IMR-90 (cell line): ENCODE measurements at regions not wholly inside any gene's neighbourhood (a gene's known extent, or its start where the extent isn't known, plus 50 kb on each side); places are given as distances from the start of the nearest gene placed in this dataset.

Source experiments
- ATAC-seq: fragments of 200-7000 bp; cut with Tn5 transposase; 2 replicates; pipeline ENCODE4 v1.9.1; 2020; ENCODE audit warnings: low read depth, mild to moderate bottlenecking, moderate library complexity
- BruUV-seq: library from RNA; stranded (reverse); fragments of 400-500 nt; replicated peaks from 2 replicates; lab custom pipeline; 2021; lab: Mats Ljungman, UMichigan
- CTCF ChIA-PET: fragments of 300-600 bp; formaldehyde crosslinking; extraction: SDS; loops from one replicate; lab custom pipeline; 2021; ENCODE audit warnings: antibody characterized with exemption; lab: Yijun Ruan, JAX
- POLR2A ChIA-PET: fragments of 300-600 bp; sonication (Branson Sonifier 250); formaldehyde crosslinking; loops from one replicate; lab custom pipeline; 2022; ENCODE audit warnings: antibody characterized with exemption; ENCODE audit not compliant: unreplicated experiment; lab: Charles Lee
- DNase-seq: peaks from one replicate; pipeline ENCODE4 v3.0.0; 2013
- H2AFZ ChIP-seq: replicated peaks from 2 replicates; pipeline ENCODE3; 2013; ENCODE audit warnings: low read length, mild to moderate bottlenecking; ENCODE audit not compliant: poor library complexity
- H2AK5ac ChIP-seq: 2 replicates; pipeline ENCODE4 v1.6.1; 2013; ENCODE audit warnings: low read depth, low read length, inconsistent platforms
- H2AK9ac ChIP-seq: replicated peaks from 2 replicates; pipeline ENCODE3; 2013; ENCODE audit warnings: mild to moderate bottlenecking, low read depth, low read length, moderate library complexity; ENCODE audit not compliant: poor library complexity
- H2BK120ac ChIP-seq: 2 replicates; pipeline ENCODE4 v1.6.1; 2013; ENCODE audit warnings: low read depth, low read length, inconsistent platforms
- H2BK15ac ChIP-seq: 3 replicates; pipeline ENCODE4 v1.6.1; 2013; ENCODE audit warnings: low read depth, low read length, inconsistent platforms
- H2BK20ac ChIP-seq: 2 replicates; pipeline ENCODE4 v1.6.1; 2013; ENCODE audit warnings: low read depth, mild to moderate bottlenecking, inconsistent platforms, low read length, moderate library complexity
- H2BK5ac ChIP-seq: 2 replicates; pipeline ENCODE4 v1.6.1; 2013; ENCODE audit warnings: mild to moderate bottlenecking, low read depth, low read length, inconsistent platforms; ENCODE audit not compliant: poor library complexity, severe bottlenecking
- H3K14ac ChIP-seq: replicated peaks from 2 replicates; pipeline ENCODE4 v1.6.1; 2013; ENCODE audit warnings: low read depth, low read length, inconsistent platforms
- H3K18ac ChIP-seq: 2 replicates; pipeline ENCODE4 v1.6.1; 2013; ENCODE audit warnings: low read depth, low read length, control low read depth
- H3K23ac ChIP-seq: 2 replicates; pipeline ENCODE4 v1.6.1; 2013; ENCODE audit warnings: low read depth, low read length, inconsistent platforms
- H3K27ac ChIP-seq: 2 replicates; pipeline ENCODE4 v1.5.1; 2013; ENCODE audit warnings: mild to moderate bottlenecking, control low read depth, low read length; ENCODE audit not compliant: insufficient read depth
- H3K27me3 ChIP-seq: 2 replicates; pipeline ENCODE4 v1.6.1; 2013; ENCODE audit warnings: low read length; ENCODE audit not compliant: control insufficient read depth, insufficient read depth
- H3K36me3 ChIP-seq: 2 replicates; pipeline ENCODE4 v1.6.1; 2013; ENCODE audit warnings: low read length, mixed read lengths; ENCODE audit not compliant: control insufficient read depth, insufficient read depth
- H3K4ac ChIP-seq: 2 replicates; pipeline ENCODE4 v1.6.1; 2013; ENCODE audit warnings: low read depth, low read length, inconsistent platforms
- H3K4me1 ChIP-seq: 2 replicates; pipeline ENCODE4 v1.6.1; 2013; ENCODE audit warnings: low read length, mixed read lengths; ENCODE audit not compliant: control insufficient read depth, insufficient read depth
- H3K4me2 ChIP-seq: 2 replicates; pipeline ENCODE4 v1.6.1; 2013; ENCODE audit warnings: low read depth, mild to moderate bottlenecking, control low read depth, low read length, moderate library complexity
- H3K4me3 ChIP-seq: 2 replicates; pipeline ENCODE4 v1.5.1; 2013; ENCODE audit warnings: low read depth, mild to moderate bottlenecking, control low read depth, low read length, moderate library complexity; ENCODE audit not compliant: insufficient read depth
- H3K56ac ChIP-seq: 2 replicates; pipeline ENCODE4 v1.6.1; 2013; ENCODE audit warnings: low read length, inconsistent platforms; ENCODE audit not compliant: insufficient read depth; ENCODE audit errors: extremely low read depth
- H3K79me1 ChIP-seq, 2 experiments: 2 replicates each; pipeline ENCODE4 v1.6.1; 2013; ENCODE audit warnings: low read length in 2 of 2, inconsistent platforms in 1 of 2, low read depth in 1 of 2
- H3K9ac ChIP-seq: 2 replicates; pipeline ENCODE4 v1.6.1; 2013; ENCODE audit warnings: low read depth, low read length, control low read depth
- H3K9me1 ChIP-seq: 2 replicates; pipeline ENCODE4 v1.6.1; 2013; ENCODE audit warnings: low read length, inconsistent platforms; ENCODE audit not compliant: insufficient read depth
- H3K9me3 ChIP-seq: 2 replicates; pipeline ENCODE4 v1.6.1; 2013; ENCODE audit warnings: low read length; ENCODE audit not compliant: control insufficient read depth, insufficient read depth
- H4K20me1 ChIP-seq: 2 replicates; pipeline ENCODE4 v1.6.1; 2013; ENCODE audit warnings: low read length, inconsistent platforms; ENCODE audit not compliant: insufficient read depth
- H4K5ac ChIP-seq: 2 replicates; pipeline ENCODE4 v1.6.1; 2013; ENCODE audit warnings: mild to moderate bottlenecking, low read depth, low read length, control low read depth
- H4K8ac ChIP-seq, 2 experiments: 2 replicates each; pipeline ENCODE4 v1.6.1; 2013; ENCODE audit warnings: low read depth in 2 of 2, low read length in 2 of 2, control low read depth in 1 of 2, inconsistent platforms in 1 of 2
- H4K91ac ChIP-seq: 2 replicates; pipeline ENCODE4 v1.6.1; 2013; ENCODE audit warnings: low read depth, low read length, inconsistent platforms; ENCODE audit not compliant: insufficient read depth
- NFE2L2 ChIP-seq: fragments of 150-350 bp; IDR thresholded peaks from 2 replicates; pipeline ENCODE4 v1.6.1; 2016; ENCODE audit warnings: low read depth, mild to moderate bottlenecking, low read length
- RFX5 ChIP-seq: IDR thresholded peaks from 2 replicates; pipeline ENCODE4 v1.8.0; 2012; ENCODE audit warnings: low read depth, mild to moderate bottlenecking, low read length, moderate library complexity
- WGBS, 2 experiments: methylation state at CpG; one replicate each; pipeline versions ENCODE4 v1.1.5 to v1.1.7; 2013; ENCODE audit warnings: missing lambda C conversion rate in 2 of 2; ENCODE audit not compliant: insufficient read length in 1 of 2; ENCODE audit errors: extremely low coverage in 2 of 2; 5-methylcytosine and 5-hydroxymethylcytosine counted together
- dilution Hi-C: fragments of 300-500 bp; cut with HindIII; formaldehyde crosslinking; loops from one replicate; pipeline ENCODE4 v1.14.3; 2018; ENCODE audit warnings: low sequenced_read_pairs; ENCODE audit not compliant: unreplicated experiment
- in situ Hi-C: fragments of 300-500 bp; cut with MboI; formaldehyde crosslinking; loops from 3 replicates; pipeline ENCODE4 v1.14.3; 2019; ENCODE audit warnings: low sequenced_read_pairs, inconsistent platforms, mixed read lengths
- intact Hi-C: fragments of 100-400 bp; cut with micrococcal nuclease; formaldehyde crosslinking; loops from 2 replicates; pipeline ENCODE4 v1.10.0; 2022
- TF ChIP-seq, protein P1 (sequence below): fragments of 150-350 bp; IDR thresholded peaks from 2 replicates; pipeline ENCODE4 v1.6.1; 2017; ENCODE audit warnings: mild to moderate bottlenecking, antibody characterized with exemption, low read length, low read depth

DNA sequence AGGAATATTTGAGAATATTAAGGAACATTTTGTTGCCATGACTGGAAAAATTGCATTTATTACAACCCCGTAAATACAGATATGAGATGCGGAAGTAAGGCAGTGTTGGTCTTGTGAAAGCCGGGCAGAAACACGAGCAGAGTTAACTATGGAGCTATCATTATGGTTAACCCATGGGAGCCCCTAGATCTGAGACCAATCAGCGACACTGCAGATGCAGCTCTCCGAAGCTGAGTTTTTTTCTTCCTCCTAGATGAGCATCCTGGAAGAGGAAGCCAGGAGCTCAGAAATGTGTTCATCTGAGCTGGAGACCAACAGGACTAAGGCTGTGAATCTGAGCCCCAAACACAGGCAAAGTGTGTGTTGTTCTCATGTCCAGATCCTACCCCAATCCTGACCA, 123.0 kb upstream of the KL start:
- Histone ChIP-seq H3K9me1 (peaks cover 6% of the 10 kb centered on the region), H3K4me3 (no peak overlapping the region), H4K8ac (no peak overlapping the region), H2BK120ac (peak overlapping the region; percentile 36; the same call in 1 of the 2 replicates), H3K9ac (no peak overlapping the region), H2BK15ac (peak overlapping the region; percentile 59; the same call in 1 of the 3 replicates), H3K4me2 (no peak overlapping the region), H3K14ac (no peak overlapping the region; the same call in 1 of the 2 replicates), H2AK5ac (peak overlapping the region; percentile 76), H3K23ac (no peak overlapping the region), H3K79me1 (no peaks in the 10 kb centered on the region), H2BK5ac (no peak overlapping the region), H3K4ac (peak overlapping the region; percentile 64; the same call in 1 of the 2 replicates), H3K18ac (no peak overlapping the region), H3K4me1 (no peaks in the 10 kb centered on the region; the same call in none of the 2 replicates), H3K56ac (no peak overlapping the region), H2BK20ac (peak overlapping the region; percentile 54; the same call in 1 of the 2 replicates), H3K36me3 (no peaks in the 10 kb centered on the region), H4K91ac (peak overlapping the region; percentile 48; the same call in 1 of the 2 replicates), H4K20me1 (no peaks in the 10 kb centered on the region), H2AK9ac (no peak overlapping the region), H2AFZ (no peak overlapping the region), H4K5ac (no peak overlapping the region), H3K9me3 (no peaks in the 10 kb centered on the region), H3K27me3 (no peaks in the 10 kb centered on the region), H3K27ac (no peak overlapping the region)
- TF ChIP-seq, protein P1, sequence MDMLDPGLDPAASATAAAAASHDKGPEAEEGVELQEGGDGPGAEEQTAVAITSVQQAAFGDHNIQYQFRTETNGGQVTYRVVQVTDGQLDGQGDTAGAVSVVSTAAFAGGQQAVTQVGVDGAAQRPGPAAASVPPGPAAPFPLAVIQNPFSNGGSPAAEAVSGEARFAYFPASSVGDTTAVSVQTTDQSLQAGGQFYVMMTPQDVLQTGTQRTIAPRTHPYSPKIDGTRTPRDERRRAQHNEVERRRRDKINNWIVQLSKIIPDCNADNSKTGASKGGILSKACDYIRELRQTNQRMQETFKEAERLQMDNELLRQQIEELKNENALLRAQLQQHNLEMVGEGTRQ = no peak
- no peak for TF ChIP-seq NFE2L2
- TF ChIP-seq RFX5 = no peak
- BruUV-seq = no TSS peak
- intact Hi-C loops = no loop called here
- ATAC-seq = no peak
- in situ Hi-C loops = no loop called here
- WGBS, 2 experiments = 90% methylated on average over 4 of the region's 6 CpGs; no CpG with 5 or more reads in 1 of the 2 experiments
- ChIA-PET POLR2A (no interaction called here), CTCF (no interaction called here)
- dilution Hi-C loops = no loop called here
- DNase-seq = no peak
